GM10266 (cell line): ENCODE measurements at regions not wholly inside any gene's neighbourhood (a gene's known extent, or its start where the extent isn't known, plus 50 kb on each side); places are given as distances from the start of the nearest gene placed in this dataset.

Experiments used
- DNase-seq: peaks from one replicate; pipeline ENCODE4 v3.0.0; 2012; ENCODE audit errors: extremely low spot score
- CTCF ChIP-seq: IDR thresholded peaks from 2 replicates; pipeline ENCODE4 v1.5.1; 2012; ENCODE audit warnings: mild to moderate bottlenecking, low read depth; ENCODE audit not compliant: control insufficient read depth, insufficient read depth; ENCODE audit errors: missing control alignments

- no peak for TF ChIP-seq CTCF
- no peak for DNase-seq
Measured at GRCh38 chr12:124384299-124384894, 89.5 kb downstream of the RFLNA start.

DNA sequence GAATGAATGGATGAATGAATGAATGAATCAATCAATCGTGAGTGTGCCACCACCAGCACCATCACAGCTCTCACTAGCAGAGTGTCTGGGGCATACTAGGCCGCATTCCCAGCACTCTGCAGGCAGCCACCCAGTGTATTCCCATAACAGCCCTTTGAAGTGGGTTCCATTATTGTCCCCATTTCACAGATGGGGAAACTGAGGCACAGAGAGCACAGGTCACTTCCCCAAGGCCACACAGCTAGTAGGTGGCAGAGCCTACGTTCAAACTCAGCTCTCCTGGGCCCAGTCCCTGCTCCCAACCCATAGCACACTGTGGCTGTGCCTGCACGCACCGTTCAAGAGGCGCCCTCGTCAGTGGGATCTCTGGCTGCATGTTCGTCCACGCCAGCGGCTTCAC is 88.1 kb downstream of the RFLNA start:
- DNase-seq, result no peak

DNA sequence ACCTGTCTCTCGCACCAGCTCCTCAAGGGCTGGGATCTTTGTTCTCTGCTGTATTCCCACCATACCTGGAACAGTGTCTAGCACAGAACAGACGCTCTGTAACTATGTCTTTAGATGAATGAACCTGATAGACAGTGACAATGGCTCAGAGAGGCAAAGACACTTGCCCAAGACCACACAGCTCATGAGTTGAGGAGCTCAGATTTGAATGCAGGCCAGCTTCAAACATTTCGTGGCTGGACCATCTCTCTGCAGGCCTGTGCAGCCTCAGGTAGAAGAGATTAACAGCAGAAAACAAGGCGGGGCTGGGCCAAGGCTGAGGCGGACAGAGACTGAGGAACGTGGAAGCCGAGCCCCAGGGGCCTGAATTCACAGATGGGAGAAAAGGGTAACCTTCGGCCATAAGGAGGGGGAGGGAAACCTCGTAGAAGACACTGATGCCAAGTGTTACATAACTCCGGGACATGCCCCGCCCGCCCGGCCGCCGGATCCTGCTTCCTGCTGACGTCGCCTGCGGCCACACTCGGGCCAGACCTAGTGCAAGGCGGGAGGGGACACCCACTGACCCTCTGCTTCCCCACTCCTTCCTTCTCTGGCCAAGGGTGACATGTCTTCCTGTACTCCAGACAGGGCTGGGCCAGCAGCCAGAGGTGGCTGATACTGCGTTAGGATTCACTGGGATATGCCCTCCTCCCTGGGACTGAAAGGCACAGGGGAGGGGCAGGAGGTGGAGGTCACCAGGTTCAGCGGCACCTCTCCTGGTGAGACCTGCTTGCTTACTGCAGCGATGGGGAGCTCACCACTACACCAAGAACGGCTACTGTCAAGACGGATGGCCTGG is 86.8 kb downstream of the RFLNA start:
- DNase-seq, result no peak
- TF ChIP-seq CTCF, result no peak

More for the DNA sequence above, 88.1 kb downstream of the RFLNA start:
- TF ChIP-seq CTCF, result no peak

- no peak for DNase-seq
- no peak for TF ChIP-seq CTCF
Measured at GRCh38 chr12:124380796-124381455, 86.0 kb downstream of the RFLNA start.

- no peak for DNase-seq
- no peak for TF ChIP-seq CTCF
Measured at GRCh38 chr12:124379938-124380754, 85.3 kb downstream of the RFLNA start.

GRCh38 chr12:124379379-124379937 is 84.6 kb downstream of the RFLNA start:
- no peak for TF ChIP-seq CTCF
- no peak for DNase-seq
